GM21737 (cell line): ENCODE measurements at regions not wholly inside any gene's neighbourhood (a gene's known extent, or its start where the extent isn't known, plus 50 kb on each side); places are given as distances from the start of the nearest gene placed in this dataset.

Experiments used
- ATAC-seq: cut with Tn5 transposase; IDR thresholded peaks from one replicate; pipeline ENCODE4 v1.9.1; 2021; ENCODE audit warnings: mild to moderate bottlenecking, moderate library complexity; ENCODE audit not compliant: unreplicated experiment

DNA sequence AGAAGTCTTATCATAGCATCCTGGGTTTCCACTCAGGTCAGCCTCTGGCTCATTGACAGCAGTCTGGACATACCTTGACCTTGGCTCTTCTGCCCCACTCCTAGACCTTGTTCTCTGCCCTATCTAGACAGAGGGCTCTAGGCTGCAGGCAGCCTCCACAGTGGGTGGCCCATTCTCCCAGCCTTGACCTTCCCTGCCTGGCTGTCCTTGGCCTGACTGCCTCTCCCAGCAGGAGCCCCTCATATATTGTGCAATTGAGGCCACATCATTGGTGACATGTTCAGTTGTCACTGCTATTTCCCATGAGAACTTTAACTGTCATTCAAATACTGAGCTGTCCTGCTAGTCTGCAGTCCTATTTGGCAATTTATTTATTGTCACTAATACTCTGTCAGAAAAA is 503.4 kb downstream of the PLXNA4 start:
- no peak for ATAC-seq

DNA sequence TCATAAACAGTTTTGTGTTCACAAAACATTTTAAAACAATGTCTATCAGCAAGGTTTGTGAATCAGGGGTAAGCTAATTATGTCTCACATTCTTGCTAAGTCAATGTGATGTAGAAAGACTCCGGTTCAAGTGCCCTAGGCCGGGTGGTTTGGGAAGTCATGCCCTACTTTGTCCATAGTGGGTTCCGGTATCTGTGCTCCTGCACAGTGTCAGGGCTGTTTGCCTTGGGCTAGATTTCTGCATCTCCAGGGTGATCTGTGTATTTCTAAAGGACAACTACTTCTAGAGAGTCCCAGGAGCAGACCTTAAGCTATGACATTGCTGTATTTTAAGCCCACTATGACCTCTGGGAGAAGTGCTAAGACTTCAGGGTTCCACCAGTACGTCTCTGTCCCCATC is 504.1 kb downstream of the PLXNA4 start:
- no peak for ATAC-seq

DNA sequence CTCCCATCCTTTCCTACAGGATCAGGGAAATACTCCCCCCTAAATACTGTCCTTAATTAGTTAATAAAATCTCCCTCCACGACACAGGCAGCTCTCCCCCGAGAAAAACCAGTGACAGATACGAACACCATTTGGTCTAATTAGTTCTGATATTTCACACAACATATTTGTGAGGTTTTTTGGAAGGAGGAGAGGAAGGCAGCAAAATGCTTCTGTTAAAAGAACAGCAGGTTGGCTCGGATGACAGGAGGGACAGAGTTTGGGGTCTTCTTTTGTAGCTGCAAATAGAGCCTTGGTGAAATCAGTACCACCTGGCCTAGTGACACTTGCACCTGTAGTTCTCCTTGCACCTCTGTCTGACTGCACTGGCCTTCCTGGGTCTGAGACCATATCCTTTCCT is 507.0 kb downstream of the PLXNA4 start:
- no peak for ATAC-seq

DNA sequence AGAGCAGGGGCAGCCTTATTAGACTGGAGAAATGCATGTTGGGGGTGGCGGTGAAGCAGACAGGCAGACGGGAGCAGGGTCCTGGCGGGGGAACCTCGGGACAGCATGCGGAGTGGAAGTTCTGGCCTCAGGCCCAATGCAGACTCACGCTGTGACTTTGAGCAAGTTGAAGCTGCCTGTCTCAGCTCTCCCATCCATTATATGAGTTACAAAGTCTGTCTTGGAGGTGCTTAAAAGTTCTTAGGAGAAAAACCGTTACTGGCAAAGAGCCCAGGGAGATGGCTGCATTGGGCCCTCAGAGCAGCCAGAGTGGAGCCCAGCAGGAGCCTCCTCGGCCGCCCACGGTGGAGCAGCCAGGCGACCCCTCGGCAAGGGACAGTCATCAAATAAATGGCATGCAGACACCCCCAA is 509.5 kb downstream of the PLXNA4 start:
- ATAC-seq: no peak

DNA sequence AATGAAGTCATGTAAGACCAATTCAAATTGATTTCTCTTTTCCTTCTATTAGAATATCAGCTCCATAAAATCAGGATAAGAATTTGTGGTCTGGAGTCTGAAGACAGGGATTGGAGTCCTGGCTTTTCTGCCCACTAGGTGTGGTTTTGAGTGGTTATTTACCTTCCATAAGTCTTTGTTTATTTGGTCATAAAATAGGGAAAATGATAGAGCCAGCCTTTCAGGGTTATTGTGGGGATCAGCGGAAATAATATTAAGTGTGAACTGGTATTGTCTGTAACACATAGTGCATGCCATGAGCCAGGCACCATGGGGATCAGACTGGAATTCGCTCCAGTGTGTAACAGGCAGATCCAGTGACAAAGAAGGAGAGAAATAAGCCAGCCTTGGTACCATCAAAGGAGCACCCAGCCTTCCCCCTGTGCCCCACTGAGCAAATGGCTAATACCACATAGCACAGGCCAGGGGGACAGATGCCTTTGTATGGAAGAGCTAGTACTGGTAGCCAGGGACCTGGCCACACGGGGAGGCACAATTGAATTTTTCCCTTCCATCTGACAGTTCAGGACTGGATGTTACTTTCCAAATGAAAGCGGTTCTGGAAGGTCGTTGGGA is 509.7 kb upstream of the PODXL start:
- no peak for ATAC-seq

DNA sequence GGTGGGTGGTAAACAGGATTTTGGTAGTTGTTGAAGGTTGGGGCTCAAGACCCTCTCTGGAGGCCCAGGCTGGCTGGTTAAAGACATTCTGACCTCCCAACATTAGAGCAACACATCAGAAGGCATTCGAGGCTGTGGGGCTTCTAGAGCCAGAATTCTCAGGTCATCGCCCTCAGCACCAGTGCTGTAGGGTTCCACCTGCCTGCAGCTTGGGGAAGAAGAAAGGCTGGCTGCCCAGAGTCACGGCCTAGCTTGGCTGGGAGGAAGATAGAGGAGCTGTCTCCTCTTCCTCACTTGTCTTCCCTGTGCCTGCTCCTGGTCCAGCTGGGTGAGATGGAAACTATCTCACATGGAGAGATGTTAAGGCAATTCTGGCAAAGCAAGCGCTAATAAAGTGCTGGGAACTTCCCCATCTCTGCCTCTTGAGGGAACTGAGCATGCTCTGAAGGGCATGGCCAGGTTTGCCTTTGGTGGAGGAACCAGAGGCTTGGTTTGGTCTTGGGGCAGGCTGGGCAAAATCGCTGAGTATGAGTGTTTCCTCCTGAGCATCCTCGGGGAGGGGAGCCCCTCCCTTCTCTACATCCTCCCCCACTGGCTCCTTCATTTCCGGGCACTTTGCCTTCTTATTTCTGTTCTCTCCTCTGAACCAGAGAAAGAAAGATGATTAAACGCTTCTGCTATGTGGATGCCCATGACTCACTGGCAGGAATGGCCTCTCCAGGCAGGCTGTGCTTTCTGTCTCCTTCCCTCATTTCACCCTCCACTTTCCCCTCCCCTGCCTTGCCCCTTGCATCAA is 509.0 kb upstream of the PODXL start:
- ATAC-seq: no peak

DNA sequence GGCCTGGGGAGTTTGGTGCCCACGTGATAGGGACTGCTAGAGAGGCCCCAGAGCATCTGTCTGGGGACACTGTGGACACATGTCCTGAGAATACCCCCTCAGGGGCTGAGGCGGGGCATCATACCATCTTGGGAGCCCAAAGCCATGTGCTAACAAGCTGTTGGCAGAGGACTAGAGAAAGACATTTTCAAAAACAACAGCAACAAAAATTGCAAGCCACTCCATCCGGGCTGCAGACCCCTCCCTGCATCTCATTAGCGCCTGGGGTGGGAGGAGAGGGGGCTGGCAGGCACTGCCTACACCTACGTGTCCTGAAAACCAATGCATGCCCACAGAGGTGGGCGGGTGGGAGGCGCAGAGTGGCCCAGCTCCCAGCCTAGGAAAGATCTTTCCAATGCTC is 507.4 kb upstream of the PODXL start:
- no peak for ATAC-seq

DNA sequence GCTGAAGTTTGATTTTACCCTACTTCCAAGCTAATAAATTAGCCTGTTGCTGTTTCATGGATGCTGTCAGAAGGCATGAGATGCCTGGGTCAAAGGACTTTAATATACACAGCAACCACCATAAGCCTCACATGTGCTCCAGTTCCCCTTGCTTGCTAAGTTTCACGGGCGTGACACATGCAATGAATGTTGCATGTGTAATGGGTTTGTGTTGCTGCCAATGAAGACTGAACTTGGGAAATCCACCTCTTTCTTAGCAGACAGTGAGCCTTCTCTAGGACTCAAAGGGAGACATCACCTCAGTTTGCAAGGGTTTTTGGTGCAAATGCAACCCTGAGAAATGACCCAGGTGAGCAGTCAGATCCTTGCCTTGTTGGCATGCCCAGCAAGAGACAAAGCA is 505.5 kb upstream of the PODXL start:
- no peak for ATAC-seq

DNA sequence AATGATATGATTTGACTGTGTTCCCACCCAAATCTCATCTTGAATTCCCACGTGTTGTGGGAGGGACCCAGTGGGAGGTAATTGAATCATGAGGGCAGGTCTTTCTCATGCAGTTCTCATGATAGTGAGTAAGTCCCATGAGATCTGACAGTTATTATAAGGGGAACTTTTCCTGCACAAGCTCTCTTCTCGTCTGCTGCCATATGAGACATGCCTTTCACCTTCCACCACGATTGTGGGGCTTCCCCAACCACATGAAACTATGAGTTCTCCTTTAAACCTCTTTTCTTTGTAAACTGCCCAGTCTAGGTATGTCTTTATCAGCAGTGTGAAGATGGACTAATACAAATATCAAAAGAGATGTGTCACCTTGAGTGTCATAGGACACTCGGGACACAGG is 502.7 kb upstream of the PODXL start:
- no peak for ATAC-seq

DNA sequence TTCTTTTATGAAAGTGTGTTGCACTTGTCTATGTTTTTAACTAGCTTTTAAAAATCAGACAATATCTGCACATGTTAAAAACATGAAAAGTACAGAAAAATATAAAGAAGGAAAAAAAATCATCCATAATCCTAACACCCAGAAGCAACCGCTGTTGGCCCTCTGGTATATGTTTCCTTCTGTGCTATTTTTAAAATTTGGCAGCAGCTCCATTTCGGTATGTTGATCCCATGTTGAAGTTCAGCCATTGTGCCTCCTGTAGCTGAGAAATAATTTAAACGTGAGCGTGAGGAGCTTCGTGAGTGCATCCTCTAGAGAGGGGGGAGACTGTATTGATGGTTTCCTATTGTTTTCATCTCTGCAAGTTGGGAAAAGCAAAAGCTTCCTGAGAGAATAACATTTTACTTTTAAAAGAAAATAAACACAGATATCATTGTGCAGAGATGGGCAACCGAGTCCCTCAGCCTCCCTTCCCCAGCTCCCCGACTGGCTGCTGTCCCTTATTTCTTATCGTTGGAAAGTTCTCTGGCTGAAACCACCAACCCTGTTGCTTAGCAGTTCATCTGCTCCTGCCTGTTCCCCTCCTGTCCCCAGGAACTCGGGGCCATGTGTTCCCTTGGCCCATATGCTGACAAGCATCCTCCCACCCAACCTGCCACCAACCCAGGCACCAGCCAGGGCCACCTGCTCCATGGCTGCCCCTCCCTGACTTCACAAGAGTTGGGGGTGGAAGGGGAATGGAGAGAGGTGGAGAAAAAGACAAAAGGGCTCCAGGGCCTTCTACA is 499.1 kb upstream of the PODXL start:
- no peak for ATAC-seq

DNA sequence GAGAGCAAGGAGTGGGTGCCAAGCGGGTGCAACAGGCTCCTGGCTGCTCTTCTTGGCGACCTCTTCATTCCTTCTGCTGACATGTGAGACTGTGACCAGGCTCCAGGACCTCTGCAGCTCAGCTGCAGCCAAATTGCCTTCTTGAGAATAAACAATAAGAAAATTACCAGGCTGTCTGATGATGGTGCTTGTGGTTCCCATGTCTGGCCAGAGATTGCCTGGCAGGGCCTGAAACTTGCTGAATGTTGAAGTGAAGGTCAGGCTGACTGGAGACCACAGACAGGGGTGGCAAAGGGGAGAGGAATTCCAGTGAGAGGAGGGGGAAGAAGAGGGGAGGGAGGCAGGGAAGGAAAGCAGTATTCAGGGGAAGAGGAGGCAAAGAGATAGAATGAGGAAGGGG is 497.4 kb upstream of the PODXL start:
- no peak for ATAC-seq

DNA sequence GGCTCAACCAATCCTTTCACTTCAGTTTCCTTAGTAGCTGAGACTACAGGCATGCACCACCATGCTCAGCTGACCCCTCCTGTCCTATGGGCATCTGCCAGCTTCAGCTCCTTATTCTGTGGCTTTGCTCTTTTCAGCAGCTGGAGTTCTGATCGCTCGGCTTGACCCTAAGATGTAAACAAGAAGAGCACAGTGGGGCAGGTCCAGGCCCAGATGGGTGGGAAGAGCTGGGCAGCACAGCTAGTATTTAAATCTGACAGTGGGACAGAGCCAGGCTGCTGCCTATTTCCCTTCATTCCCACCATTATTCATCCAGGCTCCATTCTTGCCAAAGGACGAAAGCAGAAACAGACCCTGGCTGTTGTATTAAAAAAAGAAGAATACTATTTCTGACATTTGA is 494.9 kb upstream of the PODXL start:
- no peak for ATAC-seq

DNA sequence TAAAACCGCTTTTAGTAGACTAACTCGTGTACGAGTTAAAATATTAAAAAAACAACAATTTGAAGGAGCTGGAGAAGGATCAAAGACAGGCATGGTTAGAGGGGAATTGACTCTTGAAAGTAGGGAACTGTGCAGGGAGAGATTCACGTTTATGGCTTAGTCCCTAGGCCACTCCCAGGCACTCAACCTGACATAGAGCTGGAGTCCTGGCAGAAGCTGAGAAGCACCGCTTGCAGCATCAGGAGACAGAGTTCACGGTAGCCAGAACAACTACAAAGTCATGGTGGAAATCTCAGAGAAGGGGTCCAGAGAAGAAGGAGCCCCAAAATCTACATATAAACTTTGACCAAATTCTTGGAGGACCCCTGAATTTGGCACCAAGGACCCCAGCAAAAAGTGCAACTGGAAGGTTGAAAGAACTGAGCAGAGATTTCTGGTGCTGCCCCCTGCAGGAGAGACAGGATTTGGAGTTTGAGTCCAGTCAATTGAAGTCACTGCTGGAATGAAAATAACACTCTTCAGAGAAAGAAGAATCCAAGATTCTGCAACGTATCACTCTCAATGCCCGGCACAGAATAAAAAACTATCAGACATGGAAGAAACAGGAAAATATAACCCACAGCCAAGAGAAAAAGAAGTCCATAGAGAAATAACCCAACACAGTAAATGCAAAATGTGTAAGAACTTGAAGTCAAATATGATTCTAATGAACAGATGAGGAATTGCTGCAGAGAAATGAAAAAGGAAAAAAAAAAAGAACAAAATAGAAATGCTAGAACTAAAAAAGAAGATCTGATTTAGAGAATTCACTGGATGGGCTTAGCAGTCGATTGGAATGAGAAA is 493.3 kb upstream of the PODXL start:
- no peak for ATAC-seq

DNA sequence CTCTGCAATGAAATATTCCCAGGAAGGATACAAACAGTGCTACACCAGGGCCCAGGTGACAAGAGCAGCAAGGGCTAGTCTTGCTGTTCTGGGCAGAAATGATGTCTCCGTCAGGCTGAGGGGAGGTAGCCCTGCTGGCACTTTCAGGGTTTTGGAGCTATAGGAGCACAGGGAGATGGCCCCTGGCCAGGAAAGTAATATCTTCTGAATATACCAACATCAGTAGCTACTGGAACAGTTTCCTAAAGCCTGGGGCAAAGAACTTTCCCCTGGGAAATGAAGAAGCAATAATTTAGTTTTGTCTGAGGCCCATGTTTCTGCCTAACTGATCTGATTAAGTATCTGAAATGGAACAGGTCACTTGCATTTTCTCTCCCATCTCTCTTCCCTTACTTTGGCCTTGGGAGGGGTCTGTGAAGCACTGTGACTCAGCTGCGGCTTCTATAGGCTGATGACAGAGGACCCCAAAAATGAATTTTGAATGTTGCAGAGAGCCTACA is 489.1 kb upstream of the PODXL start:
- ATAC-seq: no peak

DNA sequence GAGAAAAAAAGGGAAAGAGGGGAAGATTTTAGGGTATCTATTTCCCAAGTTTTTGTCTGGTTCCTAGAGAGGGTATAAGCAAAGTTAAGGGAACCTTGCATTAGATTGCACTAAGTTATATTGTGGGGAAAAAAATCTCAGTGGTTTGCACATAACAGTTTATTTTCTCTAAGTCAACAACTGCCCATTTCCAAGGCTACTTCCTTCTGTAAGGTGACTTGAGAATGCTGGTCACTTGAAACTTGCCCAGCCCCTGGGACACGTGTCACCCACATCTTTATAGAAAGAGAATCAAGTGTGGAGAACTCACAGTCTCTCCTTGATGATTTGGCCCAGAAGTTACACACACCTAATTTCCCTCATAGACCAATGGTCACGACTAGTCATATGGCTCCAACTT is 488.6 kb upstream of the PODXL start:
- ATAC-seq: no peak

DNA sequence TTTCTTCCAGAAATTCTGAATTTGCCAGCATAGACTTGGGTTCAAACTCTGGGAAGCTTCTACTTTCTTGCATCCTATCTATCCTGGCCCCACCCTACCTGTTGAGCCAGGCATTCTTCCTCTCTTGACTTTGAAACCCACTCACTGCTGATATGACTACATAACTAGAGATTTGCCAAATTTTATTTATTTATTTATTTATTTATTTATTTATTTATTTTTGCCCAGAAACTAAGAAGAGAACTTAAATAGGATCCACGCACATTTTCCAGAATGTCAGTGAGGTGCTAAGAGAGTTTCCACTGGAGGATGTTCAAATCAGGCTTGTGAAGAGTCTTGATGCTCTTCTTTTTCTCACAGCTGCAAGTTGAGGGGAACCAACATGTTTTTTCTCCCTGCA is 487.8 kb upstream of the PODXL start:
- no peak for ATAC-seq

DNA sequence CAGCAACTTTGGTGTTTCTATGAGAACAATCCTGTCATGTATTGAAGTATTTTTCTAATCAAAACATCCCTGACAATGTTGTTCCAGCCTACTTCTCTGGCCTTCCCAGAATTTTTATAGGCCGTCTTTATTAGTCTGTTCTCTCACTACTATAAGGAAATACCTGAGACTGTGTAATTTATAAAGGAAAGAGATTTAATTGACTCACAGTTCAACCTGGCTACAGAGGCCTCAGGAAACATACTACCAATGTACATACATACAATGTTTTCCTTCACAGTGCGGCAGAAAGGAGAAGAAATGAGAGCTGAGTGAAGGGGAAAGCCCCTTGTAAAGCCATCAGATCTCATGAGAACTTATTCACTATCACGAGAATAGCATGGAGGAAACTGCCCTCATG is 484.7 kb upstream of the PODXL start:
- ATAC-seq: no peak

DNA sequence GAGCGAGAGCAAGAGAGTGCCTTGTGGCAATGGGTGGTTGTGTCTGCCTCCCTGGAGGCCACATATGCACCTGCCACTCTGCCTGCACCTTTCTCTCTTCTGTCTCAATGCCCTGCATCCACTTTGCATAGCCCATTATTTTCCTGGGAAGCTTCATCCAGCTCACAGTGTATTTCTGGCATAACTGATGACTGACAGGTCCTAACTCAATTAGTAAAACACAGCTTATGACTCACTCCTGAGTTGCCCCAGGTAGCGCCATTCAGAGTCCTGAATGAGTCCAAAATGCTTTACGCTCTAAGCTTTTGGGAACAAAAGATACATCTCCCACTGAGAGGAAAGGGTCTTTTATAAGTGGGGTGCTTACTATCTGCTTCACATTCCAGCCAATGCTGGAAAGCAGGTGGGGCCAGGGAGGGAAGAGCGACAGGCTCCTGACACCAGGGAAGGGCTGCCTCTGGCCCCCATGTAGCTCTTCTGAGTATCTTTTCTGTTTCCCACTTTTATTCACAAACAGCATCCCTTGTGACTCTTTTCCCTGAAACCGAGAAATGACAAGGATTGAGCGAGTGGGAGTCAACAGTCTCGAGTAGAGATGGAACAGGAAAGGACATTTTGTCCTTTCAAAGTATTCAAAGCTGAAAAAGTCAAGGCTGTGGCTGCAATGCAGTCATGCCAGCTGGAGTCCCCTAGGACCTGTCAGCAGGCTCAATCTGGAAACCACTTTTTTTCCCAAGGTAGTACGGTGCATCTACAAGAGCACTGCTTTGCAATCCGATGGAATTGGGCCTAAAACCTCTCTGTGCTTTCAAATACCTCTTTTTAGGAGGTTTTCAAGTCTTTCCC is 479.3 kb upstream of the PODXL start:
- ATAC-seq: no peak

DNA sequence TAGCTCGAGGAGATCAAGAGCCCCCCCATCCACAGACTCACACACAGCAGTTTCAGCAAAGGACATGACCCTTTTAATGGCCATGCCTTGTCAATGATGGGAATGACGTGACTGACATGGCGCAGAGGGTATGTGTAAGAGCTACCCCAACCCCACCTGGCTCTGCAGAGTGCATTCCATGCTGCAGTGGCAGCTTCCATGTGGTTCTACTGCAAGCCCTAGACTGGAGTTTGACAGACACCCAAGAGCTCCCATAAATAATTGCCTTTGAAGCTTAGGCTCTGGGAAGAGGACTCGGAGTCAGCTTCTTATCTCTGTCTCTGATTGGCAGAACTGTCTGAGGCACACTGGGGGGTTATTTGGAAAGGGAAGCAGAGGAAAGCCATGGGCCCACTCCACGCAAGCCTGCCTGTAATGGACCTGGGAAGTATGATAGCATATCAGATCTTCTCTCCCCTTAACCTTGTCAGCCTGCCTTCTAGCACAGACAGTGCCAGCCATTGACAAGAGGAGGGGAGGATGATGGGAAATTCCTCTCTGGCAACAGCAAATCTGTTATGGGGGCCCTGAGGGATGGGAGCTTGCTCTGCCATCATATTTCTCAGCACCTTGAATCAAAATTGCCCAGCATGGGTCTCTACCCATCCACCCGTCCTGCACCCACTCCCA is 478.5 kb upstream of the PODXL start:
- ATAC-seq: no peak

DNA sequence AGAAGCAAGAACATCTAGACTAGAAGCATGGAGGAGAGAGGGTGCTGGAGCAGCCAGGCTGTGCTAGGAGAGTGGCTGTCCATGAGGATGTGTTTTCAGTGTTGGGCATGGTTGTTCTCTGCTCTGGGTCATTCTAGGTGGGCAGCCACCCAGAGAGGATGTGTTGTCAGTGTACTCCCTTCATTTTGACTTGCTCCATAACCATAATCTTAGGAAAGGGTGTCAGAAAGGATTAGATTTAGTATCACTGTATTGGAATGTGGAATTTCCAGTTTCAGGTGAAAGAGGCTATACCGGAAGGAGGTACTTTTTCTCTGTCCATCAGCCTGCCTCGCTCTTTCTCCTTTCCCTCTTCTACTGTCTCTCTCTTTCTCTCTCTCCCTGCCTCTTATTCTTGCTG is 474.5 kb upstream of the PODXL start:
- ATAC-seq: no peak
